ENCODE measurements at regions not wholly inside any gene's neighbourhood (a gene's known extent, or its start where the extent isn't known, plus 50 kb on each side); places are given as distances from the start of the nearest gene placed in this dataset.

- Mint-ChIP-seq H3K27ac (ENCODE audit: unreplicated experiment) (no peak overlapping the region), H3K4me1 (ENCODE audit: unreplicated experiment) (no peaks in the 10 kb centered on the region), H3K4me3 (ENCODE audit: unreplicated experiment) (no peak overlapping the region), H3K9me3 (ENCODE audit: unreplicated experiment) (no peaks in the 10 kb centered on the region), H3K36me3 (ENCODE audit: low read depth, unreplicated experiment) (no peaks in the 10 kb centered on the region), H3K27me3 (ENCODE audit: unreplicated experiment) (no peaks in the 10 kb centered on the region)
- DNase-seq (ENCODE audit: low spot score) = no peak
- TF ChIP-seq, protein P1, sequence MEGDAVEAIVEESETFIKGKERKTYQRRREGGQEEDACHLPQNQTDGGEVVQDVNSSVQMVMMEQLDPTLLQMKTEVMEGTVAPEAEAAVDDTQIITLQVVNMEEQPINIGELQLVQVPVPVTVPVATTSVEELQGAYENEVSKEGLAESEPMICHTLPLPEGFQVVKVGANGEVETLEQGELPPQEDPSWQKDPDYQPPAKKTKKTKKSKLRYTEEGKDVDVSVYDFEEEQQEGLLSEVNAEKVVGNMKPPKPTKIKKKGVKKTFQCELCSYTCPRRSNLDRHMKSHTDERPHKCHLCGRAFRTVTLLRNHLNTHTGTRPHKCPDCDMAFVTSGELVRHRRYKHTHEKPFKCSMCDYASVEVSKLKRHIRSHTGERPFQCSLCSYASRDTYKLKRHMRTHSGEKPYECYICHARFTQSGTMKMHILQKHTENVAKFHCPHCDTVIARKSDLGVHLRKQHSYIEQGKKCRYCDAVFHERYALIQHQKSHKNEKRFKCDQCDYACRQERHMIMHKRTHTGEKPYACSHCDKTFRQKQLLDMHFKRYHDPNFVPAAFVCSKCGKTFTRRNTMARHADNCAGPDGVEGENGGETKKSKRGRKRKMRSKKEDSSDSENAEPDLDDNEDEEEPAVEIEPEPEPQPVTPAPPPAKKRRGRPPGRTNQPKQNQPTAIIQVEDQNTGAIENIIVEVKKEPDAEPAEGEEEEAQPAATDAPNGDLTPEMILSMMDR (IDR thresholded peaks at IDR 0.05; ENCODE audit: unreplicated experiment) = no peak
Observed at GRCh38 chr2:19226386-19226785, 132.0 kb downstream of the OSR1 start.

DNA sequence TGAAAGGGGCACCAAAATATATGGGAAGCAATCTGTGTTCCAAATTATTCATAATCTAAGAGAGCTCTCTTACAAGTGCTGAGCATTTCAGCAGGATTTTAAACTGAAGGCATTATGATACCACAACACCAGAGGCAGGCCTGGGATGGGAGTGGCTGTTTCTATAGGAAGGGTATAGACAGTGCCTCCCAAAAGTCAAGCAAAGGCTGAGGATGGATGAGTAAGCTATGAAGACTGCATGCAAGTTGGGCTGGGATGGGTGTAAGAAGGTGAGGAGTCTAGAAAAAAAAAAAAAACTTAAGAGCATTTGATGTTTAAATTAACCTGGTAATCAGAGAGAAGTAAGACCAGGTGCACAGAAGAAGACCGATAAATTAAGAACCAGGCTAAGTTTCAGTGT, 132.5 kb downstream of the OSR1 start:
- Mint-ChIP-seq H3K9me3 (ENCODE audit: unreplicated experiment) (no peaks in the 10 kb centered on the region), H3K27ac (ENCODE audit: unreplicated experiment) (no peak overlapping the region), H3K4me3 (ENCODE audit: unreplicated experiment) (no peak overlapping the region), H3K36me3 (ENCODE audit: low read depth, unreplicated experiment) (no peaks in the 10 kb centered on the region), H3K4me1 (ENCODE audit: unreplicated experiment) (no peaks in the 10 kb centered on the region), H3K27me3 (ENCODE audit: unreplicated experiment) (no peaks in the 10 kb centered on the region)
- TF ChIP-seq, protein P1 (IDR thresholded peaks at IDR 0.05; ENCODE audit: unreplicated experiment) = no peak
- DNase-seq (ENCODE audit: low spot score) = no peak

DNA sequence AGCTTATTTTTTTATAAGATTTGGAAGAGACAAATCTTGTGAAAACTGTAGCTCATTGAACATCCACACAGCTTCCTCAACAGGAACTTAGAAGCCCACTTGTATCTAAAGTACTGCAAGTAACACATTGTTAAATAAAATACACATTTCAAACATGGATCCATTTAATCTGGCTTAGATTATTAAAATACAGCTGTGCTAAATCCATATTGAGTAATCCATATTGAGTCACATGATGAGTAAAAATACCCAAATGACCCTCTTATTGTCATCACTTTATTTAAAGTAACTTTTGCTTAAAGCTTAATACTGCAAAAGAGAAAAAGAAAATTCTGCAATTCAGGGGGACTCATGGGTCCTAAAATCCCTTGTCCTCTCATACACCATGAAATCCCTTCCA, 133.3 kb downstream of the OSR1 start:
- no peak overlapping the region for H3K4me3 Mint-ChIP-seq (ENCODE audit: unreplicated experiment)
- no peaks in the 10 kb centered on the region for H3K9me3 Mint-ChIP-seq (ENCODE audit: unreplicated experiment)
- TF ChIP-seq, protein P1 (IDR thresholded peaks at IDR 0.05; ENCODE audit: unreplicated experiment) = no peak
- H3K36me3 Mint-ChIP-seq (ENCODE audit: low read depth, unreplicated experiment) = no peaks in the 10 kb centered on the region
- H3K27ac Mint-ChIP-seq (ENCODE audit: unreplicated experiment) = no peak overlapping the region
- no peak for DNase-seq (ENCODE audit: low spot score)
- no peaks in the 10 kb centered on the region for H3K27me3 Mint-ChIP-seq (ENCODE audit: unreplicated experiment)
- no peaks in the 10 kb centered on the region for H3K4me1 Mint-ChIP-seq (ENCODE audit: unreplicated experiment)

DNA sequence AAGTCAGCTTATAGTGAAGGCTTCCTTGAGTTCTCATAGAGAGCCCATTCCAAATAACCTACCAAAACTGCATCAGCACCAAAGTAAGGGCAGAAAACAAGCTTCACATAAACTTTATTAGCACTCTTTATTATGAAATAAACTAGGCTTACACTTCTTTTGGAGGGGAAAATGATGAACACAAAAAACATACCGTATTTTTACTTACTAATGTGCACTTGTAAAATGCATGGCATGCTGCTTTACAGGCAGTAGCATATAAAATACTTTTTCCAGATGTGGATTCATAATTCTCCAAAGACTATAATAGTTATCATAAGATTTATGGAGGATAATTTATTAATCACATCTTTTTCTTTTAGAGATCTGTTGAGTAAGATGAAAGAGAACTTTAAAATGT, 133.9 kb downstream of the OSR1 start:
- Mint-ChIP-seq H3K4me3 (ENCODE audit: unreplicated experiment) (no peak overlapping the region), H3K4me1 (ENCODE audit: unreplicated experiment) (no peaks in the 10 kb centered on the region), H3K9me3 (ENCODE audit: unreplicated experiment) (no peaks in the 10 kb centered on the region), H3K27ac (ENCODE audit: unreplicated experiment) (no peak overlapping the region), H3K36me3 (ENCODE audit: low read depth, unreplicated experiment) (no peaks in the 10 kb centered on the region), H3K27me3 (ENCODE audit: unreplicated experiment) (no peaks in the 10 kb centered on the region)
- no peak for DNase-seq (ENCODE audit: low spot score)
- TF ChIP-seq, protein P1 (IDR thresholded peaks at IDR 0.05; ENCODE audit: unreplicated experiment) = no peak

DNA sequence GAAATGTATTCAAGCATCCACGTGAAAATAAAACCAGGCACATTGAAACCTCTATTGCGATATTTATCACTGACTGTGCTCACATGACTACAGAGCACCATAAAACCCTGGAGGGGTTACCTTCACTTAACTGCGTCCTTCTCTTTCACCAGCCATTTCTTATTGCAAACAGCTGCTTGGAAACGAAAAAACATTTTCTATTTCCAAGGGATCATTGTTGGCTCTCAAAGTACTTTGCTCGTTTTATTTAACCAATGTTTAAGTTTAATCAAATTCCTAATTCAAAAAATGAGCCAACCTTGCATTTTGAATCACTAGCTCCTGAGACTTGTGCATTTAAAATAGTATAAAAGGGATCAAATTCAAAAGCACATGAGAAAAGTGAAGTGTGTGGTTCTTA, 134.4 kb downstream of the OSR1 start:
- no peaks in the 10 kb centered on the region for H3K9me3 Mint-ChIP-seq (ENCODE audit: unreplicated experiment)
- no peaks in the 10 kb centered on the region for H3K27me3 Mint-ChIP-seq (ENCODE audit: unreplicated experiment)
- no peaks in the 10 kb centered on the region for H3K36me3 Mint-ChIP-seq (ENCODE audit: low read depth, unreplicated experiment)
- no peak overlapping the region for H3K27ac Mint-ChIP-seq (ENCODE audit: unreplicated experiment)
- no peak for DNase-seq (ENCODE audit: low spot score)
- no peaks in the 10 kb centered on the region for H3K4me1 Mint-ChIP-seq (ENCODE audit: unreplicated experiment)
- TF ChIP-seq, protein P1 (IDR thresholded peaks at IDR 0.05; ENCODE audit: unreplicated experiment) = no peak
- no peak overlapping the region for H3K4me3 Mint-ChIP-seq (ENCODE audit: unreplicated experiment)
